GM18508 (cell line): ENCODE measurements at regions not wholly inside any gene's neighbourhood (a gene's known extent, or its start where the extent isn't known, plus 50 kb on each side); places are given as distances from the start of the nearest gene placed in this dataset.

Experiments
- ATAC-seq: cut with Tn5 transposase; IDR thresholded peaks from one replicate; pipeline ENCODE4 v1.9.1; 2021; ENCODE audit warnings: moderate number of reproducible peaks; ENCODE audit not compliant: insufficient read depth, unreplicated experiment

DNA sequence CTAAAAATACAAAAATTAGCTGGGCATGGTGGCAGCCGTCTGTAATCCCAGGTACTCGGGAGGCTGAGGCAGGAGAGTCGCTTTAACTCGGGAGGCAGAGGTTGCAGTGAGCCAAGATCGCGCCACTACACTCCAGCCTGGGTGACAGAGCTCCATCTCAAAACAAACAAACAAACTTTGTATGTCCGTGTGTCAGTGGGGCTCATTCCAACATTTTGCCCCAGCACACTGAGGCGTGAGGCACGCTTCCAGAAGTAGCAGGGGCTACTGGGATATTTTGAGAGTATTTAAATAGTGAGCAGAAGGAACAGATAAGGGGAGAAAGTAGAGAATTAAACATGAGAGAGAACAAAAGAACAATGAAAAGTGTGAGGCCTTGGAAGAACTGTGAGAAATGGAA is 83.3 kb upstream of the TANK start:
- ATAC-seq = no peak

DNA sequence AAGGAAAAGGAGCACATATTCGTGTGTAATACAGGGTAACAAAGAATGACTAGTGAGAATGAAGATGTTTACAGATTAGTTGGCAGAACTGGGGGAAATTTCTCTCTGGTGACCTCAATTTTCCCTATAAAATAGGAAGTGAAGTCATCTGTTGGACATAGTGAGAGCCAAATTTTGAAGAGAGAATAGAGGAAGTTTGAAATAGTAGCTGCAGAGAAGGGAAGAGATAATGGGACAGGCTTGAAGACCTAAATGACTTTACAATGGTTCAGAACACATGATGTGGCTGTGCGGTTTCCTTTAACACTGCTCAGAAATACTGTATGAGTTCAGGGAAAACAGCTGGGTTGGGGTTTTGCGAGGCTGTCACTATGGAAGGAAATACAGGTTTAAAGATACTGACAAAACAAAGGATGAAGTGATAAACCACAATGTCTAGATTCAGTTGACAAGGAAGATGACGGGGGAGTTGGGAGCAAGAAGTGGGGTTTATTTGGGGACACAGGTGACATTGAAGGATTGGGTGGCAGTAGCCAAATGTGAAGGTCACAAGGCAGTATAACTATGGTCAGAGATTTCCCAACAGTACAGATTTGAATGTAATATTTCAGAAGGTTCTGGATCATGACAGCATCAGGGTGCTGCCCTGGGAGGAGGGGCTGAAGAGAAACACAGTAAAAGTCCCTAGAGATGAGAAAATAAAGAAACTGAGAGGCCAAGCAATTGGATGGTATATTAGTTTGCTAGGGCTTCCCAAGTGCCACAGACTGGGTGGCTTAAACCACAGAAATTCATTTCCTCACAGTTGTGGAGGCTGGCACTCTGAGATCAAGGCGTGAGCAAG is 82.6 kb upstream of the TANK start:
- peak; percentile 78 for ATAC-seq

DNA sequence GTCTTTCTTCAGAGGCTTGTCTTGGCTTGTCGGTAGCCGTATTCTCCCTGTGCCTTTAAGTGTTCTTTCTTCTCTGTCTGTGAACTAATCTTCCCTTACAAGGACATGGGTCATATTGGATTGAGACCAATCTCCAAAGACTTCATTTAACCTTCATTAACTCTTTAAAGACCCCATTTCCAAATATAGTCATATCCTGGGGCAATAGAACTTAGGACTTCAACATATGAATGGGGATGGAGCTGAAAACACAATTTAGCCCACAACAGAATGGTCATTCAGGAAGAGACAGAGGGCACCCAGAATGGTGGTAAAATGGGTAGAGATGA is 82.1 kb upstream of the TANK start:
- ATAC-seq = no peak

DNA sequence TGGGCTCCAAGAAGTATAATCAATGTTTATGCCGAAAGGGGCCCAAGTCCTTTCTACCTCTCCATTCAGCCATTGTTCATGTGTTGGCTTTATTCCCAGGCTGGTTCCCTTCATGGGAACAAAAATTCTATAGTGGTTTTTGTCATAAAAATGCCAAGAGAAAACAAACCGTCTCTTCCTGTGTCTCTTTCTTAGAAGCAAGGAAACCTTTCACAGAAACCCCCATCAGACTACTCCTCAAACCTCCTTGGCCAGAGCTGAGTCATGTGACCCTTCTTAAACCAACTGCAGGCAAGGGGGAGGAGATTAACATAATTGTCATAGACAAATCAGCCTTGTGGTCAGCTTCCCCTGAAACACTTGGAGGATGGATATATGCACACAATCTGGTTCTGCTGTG is 75.1 kb upstream of the TANK start:
- no peak for ATAC-seq

DNA sequence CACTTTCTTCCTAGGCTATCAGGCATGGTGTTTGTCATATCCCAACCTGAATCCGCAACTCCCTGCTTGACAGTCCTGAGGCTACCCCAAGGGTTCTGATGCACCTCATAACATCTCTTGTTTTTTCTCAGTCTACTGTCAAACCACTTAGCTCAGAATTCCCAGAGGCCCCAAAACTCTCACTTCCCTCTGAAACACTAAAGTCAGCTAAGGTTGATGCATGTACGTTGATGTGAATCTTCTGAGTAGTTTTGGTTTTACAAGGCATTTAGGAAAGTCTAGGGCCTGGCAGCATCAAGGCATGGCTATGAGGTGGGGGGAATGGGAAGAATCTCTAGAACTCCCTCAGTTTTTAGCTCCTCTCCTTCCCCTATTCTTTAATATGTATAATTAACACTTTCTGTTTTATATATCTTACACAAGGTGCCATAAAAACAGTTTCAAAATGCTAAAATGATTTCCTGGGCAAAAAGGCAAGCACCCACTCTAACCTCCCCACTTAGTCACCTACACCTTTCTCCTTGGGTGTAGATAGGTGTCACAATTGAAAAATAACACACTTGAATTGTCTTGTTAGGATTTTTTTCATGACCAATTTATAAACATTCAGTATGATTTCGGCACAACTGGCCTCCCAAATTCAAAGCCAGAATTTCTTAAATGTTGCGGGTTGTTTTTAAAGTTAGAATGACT is 71.4 kb upstream of the TANK start:
- peak; percentile 82 for ATAC-seq

DNA sequence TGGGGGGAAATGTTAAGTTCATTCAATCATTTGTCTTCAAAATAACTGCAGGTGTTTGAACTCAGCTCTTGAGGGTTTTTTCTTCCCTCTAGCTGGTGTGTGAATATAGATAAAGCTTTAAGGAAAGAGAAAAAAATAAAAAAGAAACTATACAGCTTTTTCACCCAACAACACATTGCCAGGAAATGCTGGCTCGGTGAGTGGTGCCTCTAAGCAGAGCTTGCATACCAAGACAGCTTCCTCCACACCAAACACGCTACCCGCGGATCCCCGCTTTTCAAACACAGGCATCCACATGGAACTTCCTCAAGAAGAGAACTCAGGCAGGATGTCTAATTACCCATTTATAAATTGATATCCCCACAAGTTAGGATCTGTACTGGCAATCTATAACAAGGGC is 69.8 kb upstream of the TANK start:
- ATAC-seq = peak; percentile 34

DNA sequence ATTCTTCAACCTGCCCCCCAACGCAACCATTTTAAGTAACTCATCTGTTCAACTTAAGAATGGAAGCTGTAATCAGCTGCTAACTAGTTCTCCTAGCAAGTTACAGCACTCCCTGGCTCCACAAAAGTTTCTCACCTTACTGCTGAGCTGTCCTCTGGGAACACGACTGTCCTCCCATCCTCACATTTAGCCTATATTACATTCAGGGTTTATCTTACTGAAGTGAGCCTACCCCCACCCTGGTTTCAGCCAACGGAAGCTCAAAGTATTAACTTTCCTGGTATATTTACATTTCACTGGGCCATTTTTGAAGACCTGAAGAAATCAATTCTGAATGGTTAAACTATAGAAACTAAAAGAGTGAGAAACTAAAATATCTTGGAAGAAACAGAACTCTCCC is 64.9 kb upstream of the TANK start:
- ATAC-seq = no peak

DNA sequence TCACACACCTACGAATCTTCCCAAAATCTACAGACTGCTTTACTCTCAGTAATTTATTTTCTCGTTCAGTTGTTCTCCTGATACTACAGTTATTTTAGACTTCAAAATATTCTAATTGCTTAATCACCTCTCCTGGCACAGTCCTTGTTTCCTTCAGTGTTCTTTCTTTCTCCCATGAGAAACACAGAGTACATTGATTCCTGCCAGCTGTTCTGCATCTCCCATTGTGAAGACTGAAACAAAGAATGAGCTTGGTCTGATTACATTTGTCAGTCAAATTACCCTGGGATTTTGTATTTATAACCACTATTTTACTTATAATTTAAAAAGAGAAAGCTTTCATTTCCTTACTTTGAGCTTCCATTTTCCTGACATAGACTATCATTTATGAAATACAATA is 63.9 kb upstream of the TANK start:
- no peak for ATAC-seq

DNA sequence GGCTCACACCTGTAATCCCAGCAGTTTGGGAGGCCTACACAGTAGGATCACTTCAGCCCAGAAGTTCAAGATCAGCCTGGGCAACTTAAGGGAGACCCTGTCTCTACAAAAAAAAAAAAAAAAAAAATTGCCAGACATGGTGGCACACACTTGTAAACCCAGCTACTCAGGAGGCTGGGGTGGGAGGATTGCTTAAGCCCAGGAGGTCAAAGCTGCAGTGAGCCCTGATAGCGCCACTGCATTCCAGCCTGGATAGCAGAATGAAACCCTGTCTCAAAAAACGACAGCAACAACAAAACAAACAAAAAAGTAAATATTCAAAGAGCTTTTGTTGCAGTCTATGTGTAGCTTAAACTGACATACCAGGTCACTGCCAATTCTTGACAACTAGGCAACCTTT is 63.1 kb upstream of the TANK start:
- no peak for ATAC-seq

DNA sequence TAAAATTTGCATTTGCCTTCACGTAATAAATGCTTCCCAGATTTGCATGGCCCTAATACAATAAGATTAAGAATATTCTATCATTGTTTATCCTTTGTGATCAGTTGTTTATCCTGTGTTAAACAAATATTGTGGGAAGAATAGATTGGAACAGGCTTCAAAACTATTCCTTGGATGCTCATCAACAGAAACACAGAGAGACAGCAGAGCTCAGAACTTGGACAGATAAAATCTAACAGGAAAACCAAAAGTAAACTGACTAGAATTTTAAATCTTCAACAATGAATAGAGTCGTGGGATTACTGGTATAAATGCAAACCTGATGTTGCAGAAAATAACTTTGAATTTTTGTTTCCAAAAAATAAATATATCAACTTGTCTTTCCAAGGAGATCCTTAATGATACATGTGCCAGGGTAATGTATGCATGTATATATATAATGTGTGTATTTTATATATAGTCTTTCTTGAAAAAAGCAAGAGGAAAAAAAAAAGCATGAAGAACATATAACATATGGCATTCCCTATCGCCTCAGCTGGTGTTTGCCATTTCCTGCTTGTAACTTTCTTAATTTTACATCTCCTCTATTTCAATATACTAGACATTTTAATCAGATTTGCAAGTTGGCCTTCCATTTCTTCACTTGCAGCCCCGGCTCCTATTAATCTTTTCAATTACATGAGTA is 59.9 kb upstream of the TANK start:
- ATAC-seq = no peak

DNA sequence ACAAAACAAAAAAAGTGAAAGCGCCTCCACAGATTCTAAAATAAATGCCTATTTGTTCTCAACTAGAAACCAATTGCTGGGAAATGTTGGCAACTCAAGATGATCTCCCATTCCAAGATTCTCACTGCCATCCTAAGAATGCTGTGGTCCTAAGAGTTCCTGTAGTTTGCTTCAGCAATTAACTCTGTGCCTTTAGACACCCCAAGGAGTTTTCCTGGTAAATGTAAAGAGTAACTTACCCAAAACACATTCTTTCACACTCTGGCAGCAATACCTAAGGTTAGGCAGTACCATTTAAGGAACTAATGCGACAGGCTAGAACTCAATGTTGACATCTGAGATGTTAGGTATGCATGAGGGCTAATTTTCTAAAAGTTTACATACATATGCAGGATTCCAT is 58.8 kb upstream of the TANK start:
- ATAC-seq = no peak

DNA sequence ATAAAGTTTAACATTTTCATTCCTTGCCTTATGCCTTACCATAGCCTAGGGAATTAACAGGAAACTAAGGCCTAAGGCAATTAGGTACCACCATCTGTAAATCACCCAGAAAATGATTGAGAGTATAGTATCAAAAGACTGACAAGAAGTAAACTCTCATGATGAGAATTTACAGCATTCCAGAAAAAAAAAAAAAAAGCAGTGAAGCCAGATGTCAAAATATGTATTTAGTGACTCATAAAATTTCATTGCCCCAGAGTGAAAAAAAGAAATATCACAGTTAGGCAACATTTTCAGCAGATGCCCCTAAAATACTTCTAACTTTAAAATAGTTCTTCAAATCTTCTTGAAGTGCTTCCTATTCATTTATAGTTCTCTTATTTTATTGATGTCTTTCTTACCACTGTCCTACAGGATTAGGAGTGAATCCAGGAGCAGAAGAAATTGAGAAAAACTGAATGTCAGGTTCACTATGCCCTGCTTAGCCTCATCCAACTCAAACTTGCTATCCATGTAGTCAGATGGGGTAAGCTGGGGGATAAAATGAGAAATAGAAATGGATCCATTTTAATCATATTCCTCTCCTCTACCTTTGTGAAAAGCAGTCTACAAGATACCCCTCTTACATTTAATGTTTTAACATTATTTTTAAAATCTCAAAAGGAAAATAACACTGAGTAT is 57.3 kb upstream of the TANK start:
- no peak for ATAC-seq

DNA sequence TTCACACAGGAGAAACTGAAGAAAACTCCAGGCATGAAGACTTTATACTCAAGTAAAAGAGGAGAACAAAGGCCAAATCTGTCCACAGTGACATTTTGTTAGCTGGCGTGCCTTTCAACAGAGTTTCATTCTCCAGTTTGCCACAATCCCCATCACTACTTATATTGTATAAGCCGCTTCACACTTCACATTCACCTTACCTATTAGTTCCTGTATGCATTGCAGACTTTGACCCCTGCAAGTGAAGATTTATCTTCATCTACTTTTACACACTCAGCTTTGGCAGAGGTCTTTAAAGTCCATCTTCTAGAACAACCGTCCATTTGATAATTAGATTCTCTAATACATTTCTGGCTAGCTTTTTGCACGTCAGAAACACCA is 56.8 kb upstream of the TANK start:
- no peak for ATAC-seq

DNA sequence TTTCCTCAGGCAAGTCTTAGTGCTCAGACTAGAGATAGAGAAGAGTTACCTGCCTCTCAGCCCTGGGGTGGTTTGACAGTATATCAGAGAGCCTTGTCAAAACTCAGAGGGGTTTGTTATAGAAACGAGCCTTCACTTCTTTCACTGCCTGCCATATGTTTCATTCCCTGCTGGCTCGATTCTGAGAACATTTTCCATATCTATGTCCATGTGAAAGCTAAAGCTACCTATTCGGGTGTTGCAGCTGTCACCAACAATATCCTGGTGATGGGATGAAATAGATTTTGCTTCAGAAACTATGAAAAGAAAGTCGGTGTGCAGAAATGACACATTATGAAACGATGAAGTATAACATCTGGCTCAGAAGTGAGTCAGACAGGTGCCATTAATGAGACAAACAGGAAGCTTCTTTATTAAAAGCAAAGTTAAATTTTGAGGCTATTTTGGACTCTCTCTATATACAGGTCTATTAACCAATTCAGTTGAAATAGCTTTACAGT is 56.1 kb upstream of the TANK start:
- peak; percentile 88 for ATAC-seq

DNA sequence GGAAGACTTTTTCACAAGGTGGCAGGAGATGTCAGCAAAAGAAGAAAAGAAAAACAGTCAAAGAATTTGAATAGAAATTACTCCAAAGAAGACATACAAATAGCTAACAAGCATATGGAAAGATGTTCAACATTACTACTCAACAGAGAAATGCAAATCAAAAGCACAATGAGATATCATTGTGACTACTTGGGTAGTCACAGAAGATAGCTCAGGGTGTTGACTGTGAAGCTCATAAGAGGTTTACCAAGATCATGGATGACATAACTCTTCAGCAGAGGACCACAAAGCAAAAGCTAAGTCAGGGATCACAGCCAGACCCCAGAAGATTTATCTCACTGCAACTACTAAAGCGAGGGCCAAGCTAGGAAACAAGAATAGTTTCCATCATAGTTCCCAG is 53.0 kb upstream of the TANK start:
- ATAC-seq = no peak
